GM12878 (cell line): ENCODE measurements at regions not wholly inside any gene's neighbourhood (a gene's known extent, or its start where the extent isn't known, plus 50 kb on each side); places are given as distances from the start of the nearest gene placed in this dataset.

Source experiments
- TF ChIP-seq, protein P1 (sequence below): fragments of 450-650 bp; IDR thresholded peaks from 2 replicates; pipeline ENCODE4 v1.6.1; 2018; ENCODE audit warnings: mild to moderate bottlenecking, low read depth, moderate library complexity; ENCODE audit not compliant: partially characterized antibody
- TF ChIP-seq, protein P2 (sequence below): fragments of 150-350 bp; IDR thresholded peaks from 2 replicates; pipeline ENCODE4 v1.6.1; 2016; ENCODE audit warnings: low read depth, low read length
- TF ChIP-seq, protein P3 (sequence below): fragments of 450-650 bp; IDR thresholded peaks from 2 replicates; pipeline ENCODE4 v1.6.1; 2017; ENCODE audit warnings: mild to moderate bottlenecking, low read depth, inconsistent platforms; ENCODE audit not compliant: poor library complexity, severe bottlenecking
- TF ChIP-seq, protein P4 (sequence below): IDR thresholded peaks from 2 replicates; pipeline ENCODE4 v1.6.1; 2012; ENCODE audit warnings: low read length, inconsistent platforms
- TF ChIP-seq, protein P5 (sequence below): fragments of 450-650 bp; formaldehyde crosslinking; IDR thresholded peaks from 2 replicates; pipeline ENCODE4 v1.4.0; 2020; ENCODE audit warnings: mild to moderate bottlenecking, moderate library complexity
- TF ChIP-seq, protein P6 (sequence below): IDR thresholded peaks from 2 replicates; pipeline ENCODE4 v1.6.1; 2011; ENCODE audit warnings: mild to moderate bottlenecking, low read depth, low read length, moderate library complexity; ENCODE audit not compliant: insufficient replicate concordance

DNA sequence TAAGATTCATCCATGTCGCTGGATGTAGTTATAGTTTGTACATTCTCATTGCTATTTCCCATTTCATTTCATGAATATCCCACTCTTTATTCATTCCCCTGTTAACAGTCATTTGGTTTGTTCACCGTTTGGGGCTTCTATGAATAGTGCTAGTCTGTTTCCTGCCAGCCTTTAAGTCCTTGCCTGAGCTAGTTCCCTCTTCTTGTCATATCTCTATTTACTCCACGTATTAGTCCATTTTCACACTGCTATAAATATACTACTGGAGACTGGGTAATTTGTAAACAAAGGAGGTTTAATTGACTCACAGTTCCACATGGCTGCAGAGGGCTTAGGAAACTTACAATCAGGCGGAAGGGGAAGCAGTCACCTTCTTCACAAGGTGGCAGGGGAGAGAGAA lies 56.2 kb downstream of the PLCE1 start (continued):
- TF ChIP-seq, protein P1, sequence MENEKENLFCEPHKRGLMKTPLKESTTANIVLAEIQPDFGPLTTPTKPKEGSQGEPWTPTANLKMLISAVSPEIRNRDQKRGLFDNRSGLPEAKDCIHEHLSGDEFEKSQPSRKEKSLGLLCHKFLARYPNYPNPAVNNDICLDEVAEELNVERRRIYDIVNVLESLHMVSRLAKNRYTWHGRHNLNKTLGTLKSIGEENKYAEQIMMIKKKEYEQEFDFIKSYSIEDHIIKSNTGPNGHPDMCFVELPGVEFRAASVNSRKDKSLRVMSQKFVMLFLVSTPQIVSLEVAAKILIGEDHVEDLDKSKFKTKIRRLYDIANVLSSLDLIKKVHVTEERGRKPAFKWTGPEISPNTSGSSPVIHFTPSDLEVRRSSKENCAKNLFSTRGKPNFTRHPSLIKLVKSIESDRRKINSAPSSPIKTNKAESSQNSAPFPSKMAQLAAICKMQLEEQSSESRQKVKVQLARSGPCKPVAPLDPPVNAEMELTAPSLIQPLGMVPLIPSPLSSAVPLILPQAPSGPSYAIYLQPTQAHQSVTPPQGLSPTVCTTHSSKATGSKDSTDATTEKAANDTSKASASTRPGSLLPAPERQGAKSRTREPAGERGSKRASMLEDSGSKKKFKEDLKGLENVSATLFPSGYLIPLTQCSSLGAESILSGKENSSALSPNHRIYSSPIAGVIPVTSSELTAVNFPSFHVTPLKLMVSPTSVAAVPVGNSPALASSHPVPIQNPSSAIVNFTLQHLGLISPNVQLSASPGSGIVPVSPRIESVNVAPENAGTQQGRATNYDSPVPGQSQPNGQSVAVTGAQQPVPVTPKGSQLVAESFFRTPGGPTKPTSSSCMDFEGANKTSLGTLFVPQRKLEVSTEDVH = no peak
- TF ChIP-seq, protein P2, sequence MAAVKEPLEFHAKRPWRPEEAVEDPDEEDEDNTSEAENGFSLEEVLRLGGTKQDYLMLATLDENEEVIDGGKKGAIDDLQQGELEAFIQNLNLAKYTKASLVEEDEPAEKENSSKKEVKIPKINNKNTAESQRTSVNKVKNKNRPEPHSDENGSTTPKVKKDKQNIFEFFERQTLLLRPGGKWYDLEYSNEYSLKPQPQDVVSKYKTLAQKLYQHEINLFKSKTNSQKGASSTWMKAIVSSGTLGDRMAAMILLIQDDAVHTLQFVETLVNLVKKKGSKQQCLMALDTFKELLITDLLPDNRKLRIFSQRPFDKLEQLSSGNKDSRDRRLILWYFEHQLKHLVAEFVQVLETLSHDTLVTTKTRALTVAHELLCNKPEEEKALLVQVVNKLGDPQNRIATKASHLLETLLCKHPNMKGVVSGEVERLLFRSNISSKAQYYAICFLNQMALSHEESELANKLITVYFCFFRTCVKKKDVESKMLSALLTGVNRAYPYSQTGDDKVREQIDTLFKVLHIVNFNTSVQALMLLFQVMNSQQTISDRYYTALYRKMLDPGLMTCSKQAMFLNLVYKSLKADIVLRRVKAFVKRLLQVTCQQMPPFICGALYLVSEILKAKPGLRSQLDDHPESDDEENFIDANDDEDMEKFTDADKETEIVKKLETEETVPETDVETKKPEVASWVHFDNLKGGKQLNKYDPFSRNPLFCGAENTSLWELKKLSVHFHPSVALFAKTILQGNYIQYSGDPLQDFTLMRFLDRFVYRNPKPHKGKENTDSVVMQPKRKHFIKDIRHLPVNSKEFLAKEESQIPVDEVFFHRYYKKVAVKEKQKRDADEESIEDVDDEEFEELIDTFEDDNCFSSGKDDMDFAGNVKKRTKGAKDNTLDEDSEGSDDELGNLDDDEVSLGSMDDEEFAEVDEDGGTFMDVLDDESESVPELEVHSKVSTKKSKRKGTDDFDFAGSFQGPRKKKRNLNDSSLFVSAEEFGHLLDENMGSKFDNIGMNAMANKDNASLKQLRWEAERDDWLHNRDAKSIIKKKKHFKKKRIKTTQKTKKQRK = no peak
- TF ChIP-seq, protein P3, sequence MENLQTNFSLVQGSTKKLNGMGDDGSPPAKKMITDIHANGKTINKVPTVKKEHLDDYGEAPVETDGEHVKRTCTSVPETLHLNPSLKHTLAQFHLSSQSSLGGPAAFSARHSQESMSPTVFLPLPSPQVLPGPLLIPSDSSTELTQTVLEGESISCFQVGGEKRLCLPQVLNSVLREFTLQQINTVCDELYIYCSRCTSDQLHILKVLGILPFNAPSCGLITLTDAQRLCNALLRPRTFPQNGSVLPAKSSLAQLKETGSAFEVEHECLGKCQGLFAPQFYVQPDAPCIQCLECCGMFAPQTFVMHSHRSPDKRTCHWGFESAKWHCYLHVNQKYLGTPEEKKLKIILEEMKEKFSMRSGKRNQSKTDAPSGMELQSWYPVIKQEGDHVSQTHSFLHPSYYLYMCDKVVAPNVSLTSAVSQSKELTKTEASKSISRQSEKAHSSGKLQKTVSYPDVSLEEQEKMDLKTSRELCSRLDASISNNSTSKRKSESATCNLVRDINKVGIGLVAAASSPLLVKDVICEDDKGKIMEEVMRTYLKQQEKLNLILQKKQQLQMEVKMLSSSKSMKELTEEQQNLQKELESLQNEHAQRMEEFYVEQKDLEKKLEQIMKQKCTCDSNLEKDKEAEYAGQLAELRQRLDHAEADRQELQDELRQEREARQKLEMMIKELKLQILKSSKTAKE = no peak
- TF ChIP-seq, protein P4, sequence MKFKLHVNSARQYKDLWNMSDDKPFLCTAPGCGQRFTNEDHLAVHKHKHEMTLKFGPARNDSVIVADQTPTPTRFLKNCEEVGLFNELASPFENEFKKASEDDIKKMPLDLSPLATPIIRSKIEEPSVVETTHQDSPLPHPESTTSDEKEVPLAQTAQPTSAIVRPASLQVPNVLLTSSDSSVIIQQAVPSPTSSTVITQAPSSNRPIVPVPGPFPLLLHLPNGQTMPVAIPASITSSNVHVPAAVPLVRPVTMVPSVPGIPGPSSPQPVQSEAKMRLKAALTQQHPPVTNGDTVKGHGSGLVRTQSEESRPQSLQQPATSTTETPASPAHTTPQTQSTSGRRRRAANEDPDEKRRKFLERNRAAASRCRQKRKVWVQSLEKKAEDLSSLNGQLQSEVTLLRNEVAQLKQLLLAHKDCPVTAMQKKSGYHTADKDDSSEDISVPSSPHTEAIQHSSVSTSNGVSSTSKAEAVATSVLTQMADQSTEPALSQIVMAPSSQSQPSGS = no peak
- TF ChIP-seq, protein P5, sequence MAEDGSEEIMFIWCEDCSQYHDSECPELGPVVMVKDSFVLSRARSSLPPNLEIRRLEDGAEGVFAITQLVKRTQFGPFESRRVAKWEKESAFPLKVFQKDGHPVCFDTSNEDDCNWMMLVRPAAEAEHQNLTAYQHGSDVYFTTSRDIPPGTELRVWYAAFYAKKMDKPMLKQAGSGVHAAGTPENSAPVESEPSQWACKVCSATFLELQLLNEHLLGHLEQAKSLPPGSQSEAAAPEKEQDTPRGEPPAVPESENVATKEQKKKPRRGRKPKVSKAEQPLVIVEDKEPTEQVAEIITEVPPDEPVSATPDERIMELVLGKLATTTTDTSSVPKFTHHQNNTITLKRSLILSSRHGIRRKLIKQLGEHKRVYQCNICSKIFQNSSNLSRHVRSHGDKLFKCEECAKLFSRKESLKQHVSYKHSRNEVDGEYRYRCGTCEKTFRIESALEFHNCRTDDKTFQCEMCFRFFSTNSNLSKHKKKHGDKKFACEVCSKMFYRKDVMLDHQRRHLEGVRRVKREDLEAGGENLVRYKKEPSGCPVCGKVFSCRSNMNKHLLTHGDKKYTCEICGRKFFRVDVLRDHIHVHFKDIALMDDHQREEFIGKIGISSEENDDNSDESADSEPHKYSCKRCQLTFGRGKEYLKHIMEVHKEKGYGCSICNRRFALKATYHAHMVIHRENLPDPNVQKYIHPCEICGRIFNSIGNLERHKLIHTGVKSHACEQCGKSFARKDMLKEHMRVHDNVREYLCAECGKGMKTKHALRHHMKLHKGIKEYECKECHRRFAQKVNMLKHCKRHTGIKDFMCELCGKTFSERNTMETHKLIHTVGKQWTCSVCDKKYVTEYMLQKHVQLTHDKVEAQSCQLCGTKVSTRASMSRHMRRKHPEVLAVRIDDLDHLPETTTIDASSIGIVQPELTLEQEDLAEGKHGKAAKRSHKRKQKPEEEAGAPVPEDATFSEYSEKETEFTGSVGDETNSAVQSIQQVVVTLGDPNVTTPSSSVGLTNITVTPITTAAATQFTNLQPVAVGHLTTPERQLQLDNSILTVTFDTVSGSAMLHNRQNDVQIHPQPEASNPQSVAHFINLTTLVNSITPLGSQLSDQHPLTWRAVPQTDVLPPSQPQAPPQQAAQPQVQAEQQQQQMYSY (CRISPR knock-in tag) = no peak
- TF ChIP-seq, protein P6, sequence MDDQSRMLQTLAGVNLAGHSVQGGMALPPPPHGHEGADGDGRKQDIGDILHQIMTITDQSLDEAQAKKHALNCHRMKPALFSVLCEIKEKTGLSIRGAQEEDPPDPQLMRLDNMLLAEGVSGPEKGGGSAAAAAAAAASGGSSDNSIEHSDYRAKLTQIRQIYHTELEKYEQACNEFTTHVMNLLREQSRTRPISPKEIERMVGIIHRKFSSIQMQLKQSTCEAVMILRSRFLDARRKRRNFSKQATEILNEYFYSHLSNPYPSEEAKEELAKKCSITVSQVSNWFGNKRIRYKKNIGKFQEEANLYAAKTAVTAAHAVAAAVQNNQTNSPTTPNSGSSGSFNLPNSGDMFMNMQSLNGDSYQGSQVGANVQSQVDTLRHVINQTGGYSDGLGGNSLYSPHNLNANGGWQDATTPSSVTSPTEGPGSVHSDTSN = no peak
